SH-SY5Y (cell line): ENCODE measurements at regions not wholly inside any gene's neighbourhood (a gene's known extent, or its start where the extent isn't known, plus 50 kb on each side); places are given as distances from the start of the nearest gene placed in this dataset.

Experiments
- GATA2 ChIP-seq: IDR thresholded peaks from 2 replicates; pipeline ENCODE4 v1.6.1; 2011; ENCODE audit warnings: mild to moderate bottlenecking, low read depth, low read length
- GATA3 ChIP-seq: IDR thresholded peaks from 2 replicates; pipeline ENCODE4 v1.6.1; 2011; ENCODE audit warnings: low read depth, mild to moderate bottlenecking, low read length, moderate library complexity

DNA sequence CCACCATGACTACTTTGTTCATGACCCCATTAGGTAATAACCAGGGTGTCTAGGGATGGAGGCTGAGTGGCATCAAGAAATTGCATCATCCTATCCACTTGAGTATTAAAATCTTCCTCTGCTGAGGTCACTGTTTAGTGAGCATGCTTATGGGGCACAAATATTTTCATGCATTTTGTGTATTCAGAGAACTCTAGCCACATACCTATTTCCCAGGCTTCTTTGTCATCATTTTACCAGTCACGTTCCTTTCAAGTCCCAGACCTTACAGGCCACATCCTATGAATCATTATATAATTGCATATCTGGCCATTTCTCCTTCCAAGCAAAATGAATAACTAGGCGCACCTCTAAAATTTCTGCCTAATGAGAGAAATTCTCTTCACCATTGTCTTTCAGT is 1882.9 kb upstream of the AGA start:
- no peak for TF ChIP-seq GATA2
- no peak for TF ChIP-seq GATA3
